Heart left ventricle (tissue), 13 donors: ENCODE measurements at regions not wholly inside any gene's neighbourhood (a gene's known extent, or its start where the extent isn't known, plus 50 kb on each side); places are given as distances from the start of the nearest gene placed in this dataset.

ENCODE experiments used
- POLR2A ChIP-seq, 2 donors: fragments of 450-650 bp; IDR thresholded peaks; one replicate each; pipeline ENCODE4 v1.6.1; 2017; ENCODE audit warnings: antibody characterized with exemption in 2 of 2, mild to moderate bottlenecking in 2 of 2, moderate library complexity in 2 of 2
- TF ChIP-seq, protein P1 (sequence below), 12 donors: fragments of 200-600 bp; sonication (generic) in 4 of 12; IDR thresholded peaks; one replicate each; pipeline versions ENCODE4 v1.5.0 to v1.8.0; 2018 to 2022; ENCODE audit warnings: antibody characterized with exemption in 12 of 12, mild to moderate bottlenecking in 5 of 12
- donor health status: ischemic (EF 13 %, LVEDD 7.1; RV severe dilation, severe dysfunction).
- donor health status: DM: no; HTN: yes; CAD: no.
- donor health status: DM: no; HTN: no; CAD: no.
- donor health status: ischemic (EF 25% LVEDD 6.9; RV normal size, moderate dysfunction).
- donor health status: ischemic (EF 25% LVEDD 5.7; RV mildly dilated, moderate dysfunction).
- donor health status: ischemic (EF 35%, LVEDD 5.7; RV mildly dilated, moderate dysfunction).
- donor health status: nonischemic (EF 11% LVEDD 7.7; RV severe dilation, severe dysfunction).
- donor health status: DM: yes; HTN: yes; CAD: no.
- donor health status: PGD.
- donor health status: ischemic (EF 29% LVEDD 5.4; RV normal size, mild dysfunction).
- donor health status: nonischemic (EF 23%, LVEDD 6.1; RV moderate dilation, normal function).

DNA sequence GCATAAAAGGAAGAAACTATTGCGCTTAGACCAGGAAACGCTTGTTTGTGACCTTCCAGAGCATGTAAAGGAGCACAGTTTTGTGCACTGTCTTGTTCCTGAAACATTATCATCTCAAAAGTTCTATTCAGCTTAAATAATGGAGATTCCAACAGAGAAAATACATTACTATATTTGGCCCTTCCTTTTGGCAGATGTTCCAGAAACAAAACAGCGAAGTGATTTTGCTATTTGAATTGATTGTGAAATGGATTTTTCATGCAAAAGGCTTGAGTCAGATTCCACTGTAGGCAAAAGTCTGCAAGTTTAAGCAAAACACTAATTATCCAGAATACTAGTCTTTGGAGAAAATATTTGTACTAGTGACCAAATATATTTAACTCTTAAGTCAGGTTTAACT is 80.3 kb upstream of the PTBP2 start:
- no peak for TF ChIP-seq POLR2A (IDR thresholded peaks at IDR 0.05)
- TF ChIP-seq, protein P1, sequence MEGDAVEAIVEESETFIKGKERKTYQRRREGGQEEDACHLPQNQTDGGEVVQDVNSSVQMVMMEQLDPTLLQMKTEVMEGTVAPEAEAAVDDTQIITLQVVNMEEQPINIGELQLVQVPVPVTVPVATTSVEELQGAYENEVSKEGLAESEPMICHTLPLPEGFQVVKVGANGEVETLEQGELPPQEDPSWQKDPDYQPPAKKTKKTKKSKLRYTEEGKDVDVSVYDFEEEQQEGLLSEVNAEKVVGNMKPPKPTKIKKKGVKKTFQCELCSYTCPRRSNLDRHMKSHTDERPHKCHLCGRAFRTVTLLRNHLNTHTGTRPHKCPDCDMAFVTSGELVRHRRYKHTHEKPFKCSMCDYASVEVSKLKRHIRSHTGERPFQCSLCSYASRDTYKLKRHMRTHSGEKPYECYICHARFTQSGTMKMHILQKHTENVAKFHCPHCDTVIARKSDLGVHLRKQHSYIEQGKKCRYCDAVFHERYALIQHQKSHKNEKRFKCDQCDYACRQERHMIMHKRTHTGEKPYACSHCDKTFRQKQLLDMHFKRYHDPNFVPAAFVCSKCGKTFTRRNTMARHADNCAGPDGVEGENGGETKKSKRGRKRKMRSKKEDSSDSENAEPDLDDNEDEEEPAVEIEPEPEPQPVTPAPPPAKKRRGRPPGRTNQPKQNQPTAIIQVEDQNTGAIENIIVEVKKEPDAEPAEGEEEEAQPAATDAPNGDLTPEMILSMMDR (IDR thresholded peaks at IDR 0.05), result no peak
